GM12872 (cell line): ENCODE measurements at regions not wholly inside any gene's neighbourhood (a gene's known extent, or its start where the extent isn't known, plus 50 kb on each side); places are given as distances from the start of the nearest gene placed in this dataset.

ENCODE experiments used
- TF ChIP-seq, protein P1 (sequence below): IDR thresholded peaks from 3 replicates; pipeline ENCODE4 v1.5.1; 2011; ENCODE audit warnings: low read depth, mild to moderate bottlenecking, low read length, moderate library complexity; ENCODE audit not compliant: insufficient read depth

DNA sequence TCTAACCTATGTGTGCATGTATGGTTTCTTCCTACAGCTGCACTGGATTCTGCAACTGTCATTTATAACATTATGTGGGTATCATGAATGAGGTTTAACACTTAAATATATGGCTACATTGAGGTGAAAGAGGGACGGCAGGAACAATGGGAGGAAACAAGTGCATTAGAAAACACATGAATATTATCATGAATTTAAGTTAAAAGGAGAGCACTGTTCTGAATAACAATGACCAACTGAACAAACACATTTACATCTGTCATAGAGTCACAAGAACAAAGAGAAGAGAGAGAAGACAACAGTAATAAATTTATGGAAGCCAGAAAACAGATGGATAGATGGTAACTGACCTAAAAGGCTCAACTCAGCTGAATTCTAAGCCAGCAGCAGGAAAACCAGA, 527.1 kb upstream of the DIPK2B start:
- TF ChIP-seq, protein P1, sequence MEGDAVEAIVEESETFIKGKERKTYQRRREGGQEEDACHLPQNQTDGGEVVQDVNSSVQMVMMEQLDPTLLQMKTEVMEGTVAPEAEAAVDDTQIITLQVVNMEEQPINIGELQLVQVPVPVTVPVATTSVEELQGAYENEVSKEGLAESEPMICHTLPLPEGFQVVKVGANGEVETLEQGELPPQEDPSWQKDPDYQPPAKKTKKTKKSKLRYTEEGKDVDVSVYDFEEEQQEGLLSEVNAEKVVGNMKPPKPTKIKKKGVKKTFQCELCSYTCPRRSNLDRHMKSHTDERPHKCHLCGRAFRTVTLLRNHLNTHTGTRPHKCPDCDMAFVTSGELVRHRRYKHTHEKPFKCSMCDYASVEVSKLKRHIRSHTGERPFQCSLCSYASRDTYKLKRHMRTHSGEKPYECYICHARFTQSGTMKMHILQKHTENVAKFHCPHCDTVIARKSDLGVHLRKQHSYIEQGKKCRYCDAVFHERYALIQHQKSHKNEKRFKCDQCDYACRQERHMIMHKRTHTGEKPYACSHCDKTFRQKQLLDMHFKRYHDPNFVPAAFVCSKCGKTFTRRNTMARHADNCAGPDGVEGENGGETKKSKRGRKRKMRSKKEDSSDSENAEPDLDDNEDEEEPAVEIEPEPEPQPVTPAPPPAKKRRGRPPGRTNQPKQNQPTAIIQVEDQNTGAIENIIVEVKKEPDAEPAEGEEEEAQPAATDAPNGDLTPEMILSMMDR = no peak

DNA sequence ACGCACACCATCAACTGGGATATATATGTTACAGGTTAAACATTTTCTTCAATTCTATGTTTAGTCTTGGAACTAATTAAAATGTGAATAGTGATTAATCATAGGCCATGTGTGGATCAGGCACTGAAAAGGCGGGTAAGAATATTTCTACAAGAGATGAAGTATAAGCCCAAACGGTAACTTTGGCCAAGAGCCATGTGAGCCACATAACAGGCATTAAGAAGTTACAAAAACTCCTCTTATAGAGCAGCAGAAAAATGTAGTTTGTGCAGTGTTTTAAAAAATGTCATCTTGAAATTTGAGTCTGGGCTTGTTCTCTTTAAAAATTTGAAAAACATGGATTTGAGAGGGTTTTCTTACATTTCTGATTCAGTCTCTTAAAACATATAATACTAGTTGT, 521.8 kb upstream of the DIPK2B start:
- TF ChIP-seq, protein P1 = no peak

DNA sequence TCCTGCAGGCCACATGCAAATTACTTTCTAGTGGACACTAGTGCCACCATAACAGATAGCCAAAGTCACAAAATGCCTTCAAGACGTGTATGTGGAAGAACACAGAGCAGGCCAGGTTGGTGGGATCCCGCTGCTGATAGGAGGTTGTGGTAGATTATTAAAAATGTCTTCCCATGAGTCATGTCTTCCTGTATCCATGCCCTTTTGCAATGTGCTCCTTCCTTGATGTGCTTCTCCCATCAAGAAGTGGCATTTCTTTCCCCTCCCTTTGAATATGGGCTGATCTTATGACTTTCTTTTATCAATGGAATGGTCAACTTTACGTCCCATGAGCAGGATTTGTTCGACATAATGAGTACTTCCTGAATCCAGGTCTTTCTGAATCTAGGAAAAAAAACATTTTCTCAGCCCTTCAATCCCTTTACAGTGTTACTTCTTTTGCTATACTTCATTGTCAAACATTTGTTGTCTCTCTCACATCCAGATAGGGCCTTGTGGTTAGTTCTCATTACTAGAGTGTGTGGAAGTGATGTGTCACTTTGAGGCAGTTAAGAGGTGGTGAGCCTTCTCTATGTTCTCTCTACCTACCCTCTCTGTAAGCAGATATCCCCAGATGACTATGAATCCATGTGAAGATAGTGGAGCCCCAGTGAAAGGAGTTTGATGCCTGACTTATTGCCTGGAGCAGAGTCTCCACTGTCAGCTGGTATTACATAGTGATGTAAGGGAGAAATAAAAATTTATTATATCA, 519.2 kb upstream of the DIPK2B start:
- TF ChIP-seq, protein P1 = no peak

DNA sequence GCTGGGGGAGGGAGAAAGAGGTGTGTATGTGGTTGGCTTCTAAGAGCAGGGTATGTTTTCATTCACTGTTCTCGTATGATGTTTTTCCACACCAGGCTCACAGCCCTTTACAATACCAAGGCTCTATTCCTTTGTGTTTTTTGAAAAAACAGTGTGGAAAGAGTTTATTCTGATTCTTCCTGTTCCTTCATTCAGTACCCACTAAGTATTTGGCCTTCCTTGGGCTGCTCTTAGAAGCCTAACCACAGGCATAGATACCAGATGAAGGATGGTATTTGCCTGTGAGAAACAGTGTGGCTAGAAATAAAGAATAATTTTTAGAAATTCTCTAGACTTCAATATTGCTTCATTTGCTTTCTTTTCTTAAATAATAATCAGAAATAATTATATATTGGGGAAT, 518.0 kb upstream of the DIPK2B start:
- TF ChIP-seq, protein P1 = no peak

DNA sequence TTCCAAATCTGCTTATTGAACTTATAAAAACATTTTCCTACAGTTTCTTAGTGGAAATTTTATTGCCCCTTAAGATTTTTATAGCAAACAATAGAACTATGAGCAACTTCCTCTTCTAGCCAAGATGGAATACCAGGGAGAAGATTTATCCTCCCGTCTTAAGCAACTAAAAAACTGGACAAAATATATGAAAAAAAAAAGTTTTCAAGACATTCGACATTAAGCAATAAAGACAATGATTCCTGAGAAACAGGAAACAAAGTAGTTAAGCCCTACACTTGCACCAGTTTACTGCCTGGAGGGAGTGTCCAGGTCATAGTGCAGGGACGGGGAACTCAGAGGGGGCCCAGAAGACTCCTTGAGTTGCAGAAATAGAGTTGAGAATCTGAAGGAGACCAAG, 516.1 kb upstream of the DIPK2B start:
- TF ChIP-seq, protein P1 = no peak

DNA sequence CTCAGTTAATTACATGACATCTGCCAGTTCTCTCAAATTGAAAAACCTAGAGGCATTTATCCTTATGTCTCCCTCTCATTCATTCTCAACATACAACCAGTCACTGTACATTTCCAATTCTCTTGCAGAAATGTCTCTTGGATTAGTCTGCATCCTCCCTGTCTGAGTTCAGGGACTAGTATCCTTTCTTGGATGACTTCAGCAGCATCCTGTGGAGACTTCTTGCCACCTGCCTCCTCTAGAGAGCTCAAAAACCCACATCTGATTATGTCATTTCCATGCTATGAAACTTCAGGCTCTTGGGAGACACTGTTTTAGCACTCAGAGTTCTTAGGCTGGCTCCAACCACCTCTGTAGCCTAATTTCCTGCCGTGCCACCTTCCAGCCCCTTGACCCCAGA, 515.1 kb upstream of the DIPK2B start:
- TF ChIP-seq, protein P1 = no peak

DNA sequence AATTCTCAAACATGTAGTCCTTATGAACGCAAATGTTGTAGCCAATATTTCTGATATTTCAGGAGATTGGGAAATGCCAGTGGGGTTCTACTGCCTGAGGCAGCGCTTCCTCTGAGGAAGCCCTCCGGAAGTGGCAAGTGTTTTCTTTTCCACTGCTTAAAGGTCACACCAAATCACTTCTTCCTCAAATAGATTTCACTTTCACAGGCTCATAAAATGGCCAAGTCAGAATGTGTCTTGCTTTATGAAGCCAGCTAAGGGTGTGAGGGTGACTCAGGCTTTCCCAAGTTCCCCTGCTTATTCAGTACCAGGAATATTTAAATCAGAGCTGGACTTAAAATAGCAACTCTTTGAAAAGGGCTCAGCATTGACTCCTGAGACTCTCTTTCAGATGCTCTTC, 514.2 kb upstream of the DIPK2B start:
- TF ChIP-seq, protein P1 = no peak

DNA sequence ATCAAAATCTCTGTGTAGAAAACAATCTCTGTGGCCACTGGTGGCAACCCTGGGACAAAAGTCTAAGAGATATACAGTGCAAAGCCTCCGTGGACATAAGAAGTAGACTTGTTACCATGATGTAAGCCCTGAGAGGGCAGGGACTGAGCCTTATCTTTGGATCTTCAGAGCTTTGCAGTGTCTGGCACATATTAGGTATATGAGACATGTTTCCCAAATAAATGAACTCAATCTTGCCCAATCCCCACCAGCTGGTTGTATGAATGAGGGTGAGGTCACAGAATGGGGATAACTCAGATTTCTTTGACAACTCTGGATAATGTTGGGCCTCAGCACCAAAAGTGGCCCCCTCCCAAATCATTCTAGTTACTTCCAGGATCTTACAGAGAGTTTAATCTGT, 511.4 kb upstream of the DIPK2B start:
- TF ChIP-seq, protein P1 = no peak
